ENCODE measurements at regions not wholly inside any gene's neighbourhood (a gene's known extent, or its start where the extent isn't known, plus 50 kb on each side); places are given as distances from the start of the nearest gene placed in this dataset.

DNA sequence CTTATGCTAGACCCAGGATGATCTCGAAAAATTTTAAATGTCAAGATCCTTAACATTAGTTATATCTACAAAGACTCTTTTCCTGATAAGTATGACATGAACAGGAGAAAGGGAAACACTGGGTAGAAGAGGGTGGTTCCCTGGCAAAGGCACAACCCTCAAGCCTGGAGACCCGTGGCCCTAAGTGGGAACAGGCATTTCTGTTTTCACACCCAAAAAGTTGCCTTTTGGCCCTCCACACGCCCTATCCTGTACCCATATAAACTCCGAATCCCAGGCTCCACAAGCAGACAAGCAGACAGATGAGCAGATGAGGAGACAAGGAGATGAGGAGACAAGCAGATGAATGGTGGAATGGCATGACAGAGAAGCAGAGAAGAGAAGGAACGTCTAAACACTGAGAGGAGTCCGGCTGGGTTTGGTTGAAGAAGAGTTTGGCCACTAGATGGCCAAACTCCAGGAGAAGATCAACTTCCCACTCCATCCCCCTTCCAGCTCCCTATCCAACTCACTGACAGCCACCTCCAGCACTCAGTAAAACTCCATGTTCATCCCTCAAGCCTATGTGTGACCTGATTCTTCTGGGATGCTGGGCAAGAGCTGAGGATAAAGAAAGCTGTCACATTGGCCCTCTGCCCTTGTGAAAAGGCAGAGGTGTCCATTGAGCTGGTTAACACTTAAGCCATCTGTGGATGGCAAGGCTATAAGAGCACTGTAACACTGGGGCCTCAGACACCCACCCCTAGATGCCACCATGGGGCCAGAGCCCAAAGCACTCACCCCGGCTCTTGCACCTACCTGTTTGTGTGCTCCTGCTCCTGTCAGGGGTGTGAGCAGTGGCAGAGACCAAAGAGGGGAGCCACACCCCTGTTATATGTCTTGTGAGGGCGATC lies 139.6 kb upstream of the FAM20A start:
- DNase-seq (ENCODE audit: low read depth in 2 of 2) = no peak

DNA sequence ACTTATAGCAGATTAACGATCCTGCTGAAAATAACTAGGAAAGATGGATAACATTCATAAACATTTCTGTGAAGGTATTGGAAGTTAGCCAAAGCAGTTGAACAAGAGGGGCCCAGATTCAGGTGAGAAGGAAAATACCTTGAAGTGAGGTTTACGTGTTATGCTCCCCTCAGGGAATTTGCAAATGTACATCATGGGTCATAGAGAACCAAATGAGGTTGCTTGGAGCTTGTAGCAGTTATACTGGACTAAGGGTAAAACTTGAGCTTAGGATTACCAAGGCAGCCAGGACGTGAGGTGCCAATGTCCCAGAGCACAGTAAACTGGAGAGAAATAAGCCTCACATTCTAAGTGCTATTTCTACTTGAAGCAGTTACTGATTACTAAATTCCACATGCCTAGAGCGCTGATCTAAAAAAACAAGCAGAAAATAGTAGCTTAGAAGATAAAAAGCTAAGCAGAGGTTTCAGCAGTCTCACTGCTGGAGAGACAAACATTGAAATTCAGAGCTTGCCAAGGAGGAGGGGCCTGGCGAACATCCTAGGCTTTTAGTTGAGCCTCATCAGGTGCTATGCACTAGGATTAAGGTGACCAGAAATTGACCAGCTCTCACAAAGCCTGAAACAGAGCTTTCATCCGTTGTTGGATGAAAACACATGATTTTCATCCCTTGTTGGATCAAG lies 136.7 kb upstream of the FAM20A start:
- DNase-seq (ENCODE audit: low read depth in 2 of 2) = no peak

GRCh38 chr17:68734931-68735330 lies 133.8 kb upstream of the FAM20A start:
- DNase-seq (ENCODE audit: low read depth in 2 of 2) = no peak

DNA sequence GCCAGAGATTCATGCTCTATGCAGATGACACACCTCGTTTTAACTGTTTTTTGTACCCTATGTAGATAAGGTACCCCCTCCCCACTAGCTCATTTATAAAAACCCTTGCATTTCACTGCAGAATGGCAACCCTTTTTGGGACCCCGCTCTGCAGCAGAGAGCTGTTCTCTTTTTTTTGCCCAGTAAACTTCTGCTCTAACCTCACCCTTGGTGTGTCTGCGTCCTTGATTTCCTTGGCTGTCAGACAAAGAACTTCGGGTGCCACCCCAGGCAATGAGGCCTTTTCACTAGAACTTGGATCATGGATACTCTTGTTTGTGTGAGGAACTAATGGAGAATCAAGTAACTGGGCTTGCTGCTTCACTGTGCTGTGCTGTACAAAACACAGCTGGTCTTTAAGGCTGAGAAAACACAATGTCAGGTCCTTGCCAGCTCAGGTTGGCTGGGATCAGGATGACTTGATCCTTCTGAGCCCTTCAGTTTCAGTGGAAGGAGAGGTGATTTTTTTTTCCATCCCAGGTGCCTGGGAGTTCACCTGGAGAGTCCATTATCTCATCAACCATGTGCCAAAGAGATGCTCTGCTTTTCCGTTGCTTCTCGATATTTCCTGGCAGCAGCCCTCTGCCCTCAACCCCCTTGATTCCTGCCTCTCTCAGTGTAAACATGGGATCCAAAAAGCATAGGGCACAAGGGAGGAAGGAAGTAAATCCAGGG lies 133.2 kb upstream of the FAM20A start:
- no peak for DNase-seq (ENCODE audit: low read depth in 2 of 2)

- no peak for DNase-seq (ENCODE audit: low read depth in 2 of 2)
These were observed 132.3 kb upstream of the FAM20A start for GRCh38 chr17:68733241-68734176.

GRCh38 chr17:68732301-68732749 lies 131.2 kb upstream of the FAM20A start:
- DNase-seq (ENCODE audit: low read depth in 2 of 2) = no peak

- DNase-seq (ENCODE audit: low read depth in 2 of 2) = no peak
These were observed 130.3 kb upstream of the FAM20A start for GRCh38 chr17:68731465-68731864.

GRCh38 chr17:68719431-68719830 lies 118.3 kb upstream of the FAM20A start:
- DNase-seq (ENCODE audit: low read depth in 2 of 2) = no peak

- no peak for DNase-seq (ENCODE audit: low read depth in 2 of 2)
These were observed 117.8 kb upstream of the FAM20A start for GRCh38 chr17:68718926-68719325.

- DNase-seq (ENCODE audit: low read depth in 2 of 2) = no peak
These were observed 117.3 kb upstream of the FAM20A start for GRCh38 chr17:68718465-68718864.

GRCh38 chr17:68714676-68715075 lies 113.5 kb upstream of the FAM20A start:
- no peak for DNase-seq (ENCODE audit: low read depth in 2 of 2)

- no peak for DNase-seq (ENCODE audit: low read depth in 2 of 2)
These were observed 110.7 kb upstream of the FAM20A start for GRCh38 chr17:68711858-68712257.

DNA sequence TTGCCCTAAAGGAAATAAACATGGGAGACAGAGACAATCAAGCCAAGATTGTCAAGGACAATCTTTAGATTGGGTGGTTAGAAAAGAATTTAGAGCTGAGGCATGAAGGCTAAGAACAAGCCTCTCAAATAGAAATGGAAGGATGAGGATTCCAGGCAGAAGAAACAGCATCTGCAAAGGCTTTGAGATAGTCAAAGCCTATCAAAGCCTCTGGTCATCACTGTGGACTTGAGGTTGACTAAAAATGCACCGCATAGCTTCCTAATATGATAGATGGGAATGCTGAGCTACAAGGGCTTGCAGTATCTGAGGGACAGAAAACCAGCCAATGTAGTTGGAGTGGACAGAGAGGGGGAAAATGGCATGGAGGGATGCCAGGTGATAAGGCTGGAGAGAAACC lies 109.8 kb upstream of the FAM20A start:
- no peak for DNase-seq (ENCODE audit: low read depth in 2 of 2)

DNA sequence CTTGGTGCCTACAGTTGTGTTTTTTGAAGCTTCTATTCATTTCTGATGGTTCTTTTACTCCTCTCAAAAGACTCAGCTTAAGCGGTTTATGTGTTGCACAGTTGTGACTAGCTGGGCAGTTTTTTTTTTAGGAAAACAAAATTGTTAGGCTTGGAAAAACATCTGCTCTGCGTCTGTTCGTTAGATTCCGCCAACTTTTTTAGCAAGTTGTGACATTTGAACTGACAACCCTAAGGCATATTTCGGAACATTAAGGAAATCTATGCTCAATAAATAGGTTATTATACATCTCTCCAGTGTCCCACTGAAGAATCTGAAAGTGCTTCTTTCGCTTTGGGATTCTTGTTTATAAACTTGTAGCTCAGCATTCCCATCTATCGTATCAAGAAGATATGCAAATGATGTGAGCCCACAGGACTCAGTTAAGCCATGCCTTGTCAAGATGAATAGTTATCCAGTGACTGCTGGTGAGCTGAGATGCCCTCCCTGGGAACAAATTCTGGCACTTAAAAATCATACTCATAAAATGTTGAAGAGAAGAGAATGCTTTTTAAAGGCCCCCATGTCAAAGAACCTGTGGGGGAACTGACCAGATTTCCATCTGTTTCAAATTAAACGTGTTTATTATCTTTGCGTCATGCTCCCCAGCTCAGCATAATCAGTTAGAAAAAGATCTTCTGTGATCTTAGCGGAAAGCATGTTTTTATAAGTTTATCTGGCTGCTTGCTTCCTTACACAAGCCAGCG lies 109.0 kb upstream of the FAM20A start:
- no peak for DNase-seq (ENCODE audit: low read depth in 2 of 2)

- DNase-seq (ENCODE audit: low read depth in 2 of 2) = no peak
These were observed 108.3 kb upstream of the FAM20A start for GRCh38 chr17:68709461-68709860.

- DNase-seq (ENCODE audit: low read depth in 2 of 2) = no peak
These were observed 105.9 kb upstream of the FAM20A start for GRCh38 chr17:68707031-68707430.

DNA sequence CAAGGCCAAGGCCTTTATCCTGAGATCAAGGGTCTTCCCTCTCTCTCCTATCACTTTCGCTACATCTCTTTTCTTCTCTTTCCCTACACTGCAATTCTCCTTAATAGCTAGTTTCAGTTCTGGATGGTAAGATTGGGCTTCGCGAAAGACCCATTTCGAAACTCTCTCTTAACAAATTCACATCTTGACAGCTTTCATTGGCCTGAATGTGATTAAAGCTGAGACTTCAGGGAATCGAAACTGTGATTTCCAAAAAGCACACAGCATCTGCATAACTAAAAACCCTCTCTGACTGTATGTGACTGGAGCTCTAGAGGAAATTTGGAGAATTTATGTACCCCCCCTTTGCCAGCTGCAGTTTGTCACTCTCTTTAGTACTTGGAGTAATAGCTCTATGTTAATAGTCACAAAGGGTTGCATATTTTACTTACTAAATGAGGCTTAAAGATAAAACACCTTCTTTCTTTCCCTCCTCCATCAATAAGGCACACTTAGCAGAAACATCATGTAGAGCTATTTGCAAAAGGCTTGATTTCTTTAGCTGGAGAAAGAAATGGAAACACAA lies 105.3 kb upstream of the FAM20A start:
- DNase-seq (ENCODE audit: low read depth in 2 of 2) = no peak

DNA sequence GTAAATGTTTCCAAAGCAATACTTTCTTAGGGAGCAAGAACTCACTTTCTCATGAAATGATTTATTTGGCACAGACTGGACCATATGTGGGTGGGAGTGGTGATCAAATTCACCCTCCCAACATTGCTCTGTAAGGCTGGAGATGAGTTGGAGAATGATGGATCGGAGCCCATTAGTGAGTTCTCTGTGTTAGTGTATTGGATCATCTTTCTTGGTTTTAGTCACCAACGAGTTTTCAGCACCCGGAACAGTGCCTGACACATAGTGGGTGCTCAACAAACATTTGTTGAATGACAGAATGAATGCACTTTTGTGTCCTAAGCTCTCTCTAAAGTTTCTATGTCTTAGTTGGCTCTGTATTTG lies 104.5 kb upstream of the FAM20A start:
- no peak for DNase-seq (ENCODE audit: low read depth in 2 of 2)

GRCh38 chr17:68704871-68705713 lies 103.9 kb upstream of the FAM20A start:
- DNase-seq (ENCODE audit: low read depth in 2 of 2) = no peak
